Activated CD4-positive, CD25-positive, alpha-beta regulatory T cell treated with anti-CD3 and anti-CD28 coated beads, Interleukin-2, amount 50 U/mL, for 72 hours (primary cell): ENCODE measurements at regions not wholly inside any gene's neighbourhood (a gene's known extent, or its start where the extent isn't known, plus 50 kb on each side); places are given as distances from the start of the nearest gene placed in this dataset.
"Not testable (repeated sequence)": the region's sequence is repeated elsewhere in the genome, so short reads cannot be mapped to it uniquely, and the experiment has no call there.

Experiments used
- DNase-seq: peaks from one replicate; pipeline ENCODE4 v3.0.0; 2021

GRCh38 chr9:16286160-16286559 is 584.3 kb downstream of the BNC2 start:
- DNase-seq: no peak

GRCh38 chr9:16289639-16290038 is 580.8 kb downstream of the BNC2 start:
- DNase-seq: no peak

- DNase-seq: no peak
These were observed 580.3 kb downstream of the BNC2 start for GRCh38 chr9:16290169-16290568.

- no peak for DNase-seq
These were observed 578.5 kb downstream of the BNC2 start for GRCh38 chr9:16291921-16292320.

- DNase-seq: no peak
These were observed 576.9 kb downstream of the BNC2 start for GRCh38 chr9:16293610-16294009.

GRCh38 chr9:16294133-16294770 is 576.2 kb downstream of the BNC2 start:
- no peak for DNase-seq

GRCh38 chr9:16294940-16295339 is 575.5 kb downstream of the BNC2 start:
- DNase-seq: not testable (repeated sequence)

GRCh38 chr9:16299368-16299767 is 571.1 kb downstream of the BNC2 start:
- DNase-seq: not testable (repeated sequence)

GRCh38 chr9:16303506-16303905 is 567.0 kb downstream of the BNC2 start:
- DNase-seq: no peak

GRCh38 chr9:16304301-16304700 is 566.2 kb downstream of the BNC2 start:
- DNase-seq: no peak

GRCh38 chr9:16306586-16306985 is 563.9 kb downstream of the BNC2 start:
- DNase-seq: no peak

GRCh38 chr9:16307626-16308195 is 562.8 kb downstream of the BNC2 start:
- DNase-seq: no peak

- DNase-seq: no peak
These were observed 561.8 kb downstream of the BNC2 start for GRCh38 chr9:16308645-16309044.

- no peak for DNase-seq
These were observed 561.4 kb downstream of the BNC2 start for GRCh38 chr9:16309082-16309468.

- no peak for DNase-seq
These were observed 560.8 kb downstream of the BNC2 start for GRCh38 chr9:16309469-16310271.

GRCh38 chr9:16310278-16311110 is 560.0 kb downstream of the BNC2 start:
- no peak for DNase-seq

- no peak for DNase-seq
These were observed 558.4 kb downstream of the BNC2 start for GRCh38 chr9:16312116-16312515.

- DNase-seq: no peak
These were observed 557.4 kb downstream of the BNC2 start for GRCh38 chr9:16312962-16313546.

GRCh38 chr9:16314476-16314875 is 556.0 kb downstream of the BNC2 start:
- no peak for DNase-seq

GRCh38 chr9:16315720-16316119 is 554.8 kb downstream of the BNC2 start:
- no peak for DNase-seq

GRCh38 chr9:16316456-16316855 is 554.0 kb downstream of the BNC2 start:
- DNase-seq: no peak

GRCh38 chr9:16316911-16317817 is 553.3 kb downstream of the BNC2 start:
- no peak for DNase-seq
